ENCODE measurements at regions not wholly inside any gene's neighbourhood (a gene's known extent, or its start where the extent isn't known, plus 50 kb on each side); places are given as distances from the start of the nearest gene placed in this dataset.

GRCh38 chr4:122047456-122048425, 95.9 kb upstream of the TRPC3 start:
- no peak for TF ChIP-seq CTCF (IDR thresholded peaks at IDR 0.05)

GRCh38 chr4:122046255-122046654, 94.4 kb upstream of the TRPC3 start:
- no peak for TF ChIP-seq CTCF (IDR thresholded peaks at IDR 0.05)

GRCh38 chr4:122045533-122045932, 93.7 kb upstream of the TRPC3 start:
- TF ChIP-seq CTCF (IDR thresholded peaks at IDR 0.05), result no peak

GRCh38 chr4:122044501-122044900, 92.6 kb upstream of the TRPC3 start:
- no peak for TF ChIP-seq CTCF (IDR thresholded peaks at IDR 0.05)

- no peak for TF ChIP-seq CTCF (IDR thresholded peaks at IDR 0.05)
Measured at GRCh38 chr4:122041312-122041711, 89.5 kb upstream of the TRPC3 start.

GRCh38 chr4:122038896-122039295, 87.0 kb upstream of the TRPC3 start:
- no peak for TF ChIP-seq CTCF (IDR thresholded peaks at IDR 0.05)

- no peak for TF ChIP-seq CTCF (IDR thresholded peaks at IDR 0.05)
Measured at GRCh38 chr4:122034619-122035018, 82.8 kb upstream of the TRPC3 start.
